ENCODE measurements at regions not wholly inside any gene's neighbourhood (a gene's known extent, or its start where the extent isn't known, plus 50 kb on each side); places are given as distances from the start of the nearest gene placed in this dataset.
A peak's percentile ranks its signal among the peaks of the same experiment; 100 is the strongest.

DNA sequence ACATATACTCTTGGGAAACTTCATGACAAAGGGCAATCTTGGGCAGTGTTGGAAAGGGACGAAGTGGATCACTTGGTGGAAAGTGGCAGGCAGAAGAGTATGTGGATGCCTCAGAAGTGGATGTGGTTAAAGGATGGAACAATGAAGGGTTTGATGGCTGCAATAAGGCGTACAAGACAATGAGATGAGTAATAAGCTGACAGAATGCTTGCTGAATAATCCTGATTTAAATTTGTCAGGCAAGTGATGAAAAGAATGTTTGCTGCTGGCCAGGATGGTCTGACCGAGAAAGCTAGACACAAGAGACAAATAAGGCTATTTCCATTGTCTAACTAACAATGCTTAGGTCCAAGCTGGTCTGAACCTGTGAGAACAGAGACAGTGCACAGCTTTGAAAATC, 61.6 kb upstream of the CEP85L start:
- H3K4me3 ChIP-seq (ENCODE audit: low read depth, low read length): no peak overlapping the region
- DNase-seq (ENCODE audit: low read depth): no peak
- TF ChIP-seq POLR2A (IDR thresholded peaks at IDR 0.05; ENCODE audit: extremely low read depth, insufficient read length) (no peak), MYC (IDR thresholded peaks at IDR 0.05; ENCODE audit: low read depth, low read length) (no peak), CTCF (IDR thresholded peaks at IDR 0.05; ENCODE audit: low read depth, low read length) (no peak)
- TF ChIP-seq, protein P1, sequence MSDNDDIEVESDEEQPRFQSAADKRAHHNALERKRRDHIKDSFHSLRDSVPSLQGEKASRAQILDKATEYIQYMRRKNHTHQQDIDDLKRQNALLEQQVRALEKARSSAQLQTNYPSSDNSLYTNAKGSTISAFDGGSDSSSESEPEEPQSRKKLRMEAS (IDR thresholded peaks at IDR 0.05; ENCODE audit: low read depth, low read length): no peak

GRCh38 chr6:118710616-118711015, 59.2 kb upstream of the CEP85L start:
- no peak for DNase-seq (ENCODE audit: low read depth)
- H3K4me3 ChIP-seq (ENCODE audit: low read depth, low read length): no peak overlapping the region
- TF ChIP-seq, protein P1 (IDR thresholded peaks at IDR 0.05; ENCODE audit: low read depth, low read length): no peak
- TF ChIP-seq POLR2A (IDR thresholded peaks at IDR 0.05; ENCODE audit: extremely low read depth, insufficient read length) (no peak), CTCF (IDR thresholded peaks at IDR 0.05; ENCODE audit: low read depth, low read length) (no peak), MYC (IDR thresholded peaks at IDR 0.05; ENCODE audit: low read depth, low read length) (no peak)

- DNase-seq (ENCODE audit: low read depth): peak; percentile 90
- H3K4me3 ChIP-seq (ENCODE audit: low read depth, low read length): peak overlapping the region; percentile 60
Measured at GRCh38 chr6:118709859-118710350, 58.5 kb upstream of the CEP85L start.

GRCh38 chr6:118708744-118709143, 57.4 kb upstream of the CEP85L start:
- TF ChIP-seq, protein P1 (IDR thresholded peaks at IDR 0.05; ENCODE audit: low read depth, low read length): no peak
- TF ChIP-seq POLR2A (IDR thresholded peaks at IDR 0.05; ENCODE audit: extremely low read depth, insufficient read length) (no peak), CTCF (IDR thresholded peaks at IDR 0.05; ENCODE audit: low read depth, low read length) (no peak), MYC (IDR thresholded peaks at IDR 0.05; ENCODE audit: low read depth, low read length) (no peak)
- no peak for DNase-seq (ENCODE audit: low read depth)
- H3K4me3 ChIP-seq (ENCODE audit: low read depth, low read length): peak overlapping the region; percentile 60

More at GRCh38 chr6:118709859-118710350, 58.5 kb upstream of the CEP85L start:
- TF ChIP-seq MYC (IDR thresholded peaks at IDR 0.05; ENCODE audit: low read depth, low read length) (no peak; the same call in 1 of the 2 replicates), POLR2A (IDR thresholded peaks at IDR 0.05; ENCODE audit: extremely low read depth, insufficient read length) (no peak)
- TF ChIP-seq, protein P1 (IDR thresholded peaks at IDR 0.05; ENCODE audit: low read depth, low read length): peak; percentile 58

DNA sequence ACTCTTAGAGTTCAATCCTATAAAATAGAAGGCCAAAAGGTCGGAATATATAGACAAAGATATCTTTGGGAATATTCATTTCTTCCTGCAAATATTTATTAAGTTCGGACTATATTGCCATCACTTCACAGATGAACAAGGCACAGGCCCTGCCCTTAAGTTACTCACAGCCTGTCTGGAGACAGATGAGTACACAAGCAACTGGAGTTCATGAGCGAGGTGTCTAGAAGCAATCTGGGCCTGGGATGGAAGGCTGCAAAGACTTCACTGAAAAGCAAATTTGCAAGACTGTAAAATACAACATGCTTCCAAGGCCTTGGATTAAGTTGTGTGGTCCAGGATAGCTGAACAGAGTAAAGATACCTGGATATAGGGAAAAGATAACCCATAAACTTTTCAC, 56.7 kb upstream of the CEP85L start:
- no peak for TF ChIP-seq CTCF (IDR thresholded peaks at IDR 0.05; ENCODE audit: low read depth, low read length)
- no peak for TF ChIP-seq MYC (IDR thresholded peaks at IDR 0.05; ENCODE audit: low read depth, low read length)
- no peak for TF ChIP-seq POLR2A (IDR thresholded peaks at IDR 0.05; ENCODE audit: extremely low read depth, insufficient read length)
- TF ChIP-seq, protein P1 (IDR thresholded peaks at IDR 0.05; ENCODE audit: low read depth, low read length): no peak
- no peak for DNase-seq (ENCODE audit: low read depth)
- H3K4me3 ChIP-seq (ENCODE audit: low read depth, low read length): no peak overlapping the region

DNA sequence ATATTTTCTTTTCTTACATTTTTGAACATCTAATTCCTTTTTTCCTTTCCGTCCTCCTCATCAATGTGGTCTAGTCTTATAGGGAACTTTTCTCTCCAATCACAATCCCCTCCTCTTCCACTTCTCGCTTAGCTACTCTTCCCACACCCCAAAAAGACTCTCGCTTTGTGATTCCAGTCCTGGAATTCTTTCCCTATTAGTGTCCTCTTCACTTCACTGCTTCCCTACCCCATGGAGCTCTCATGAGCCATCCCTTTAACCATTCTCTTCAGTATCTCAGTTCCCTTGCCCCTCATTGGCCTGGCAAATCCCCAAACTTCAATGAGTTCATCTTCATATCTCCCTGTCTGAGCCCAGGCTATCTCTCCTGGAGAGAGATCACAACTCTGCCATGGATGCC, 55.3 kb upstream of the CEP85L start:
- no peak overlapping the region for H3K4me3 ChIP-seq (ENCODE audit: low read depth, low read length)
- no peak for DNase-seq (ENCODE audit: low read depth)

More for the DNA sequence above, 55.3 kb upstream of the CEP85L start:
- TF ChIP-seq CTCF (IDR thresholded peaks at IDR 0.05; ENCODE audit: low read depth, low read length) (no peak), POLR2A (IDR thresholded peaks at IDR 0.05; ENCODE audit: extremely low read depth, insufficient read length) (no peak), MYC (IDR thresholded peaks at IDR 0.05; ENCODE audit: low read depth, low read length) (no peak)
- TF ChIP-seq, protein P1 (IDR thresholded peaks at IDR 0.05; ENCODE audit: low read depth, low read length): no peak
